T47D (cell line): ENCODE measurements at regions not wholly inside any gene's neighbourhood (a gene's known extent, or its start where the extent isn't known, plus 50 kb on each side); places are given as distances from the start of the nearest gene placed in this dataset.

ENCODE experiments used
- DNase-seq, 2 experiments: peaks; one replicate each; pipeline versions ENCODE4 v3.0.0 to v3.0.0-alpha.2; 2011 to 2012; ENCODE audit warnings: low read depth in 1 of 2, low spot score in 1 of 2
- JUND ChIP-seq: IDR thresholded peaks from 2 replicates; pipeline ENCODE4 v1.6.1; 2012; ENCODE audit warnings: low read depth
- in situ Hi-C: cut with HindIII; loops from 2 replicates; pipeline ENCODE4 v1.10.0; 2016; ENCODE audit warnings: low sequenced_read_pairs, low pct_unique_long_range_greater_than_20kb

DNA sequence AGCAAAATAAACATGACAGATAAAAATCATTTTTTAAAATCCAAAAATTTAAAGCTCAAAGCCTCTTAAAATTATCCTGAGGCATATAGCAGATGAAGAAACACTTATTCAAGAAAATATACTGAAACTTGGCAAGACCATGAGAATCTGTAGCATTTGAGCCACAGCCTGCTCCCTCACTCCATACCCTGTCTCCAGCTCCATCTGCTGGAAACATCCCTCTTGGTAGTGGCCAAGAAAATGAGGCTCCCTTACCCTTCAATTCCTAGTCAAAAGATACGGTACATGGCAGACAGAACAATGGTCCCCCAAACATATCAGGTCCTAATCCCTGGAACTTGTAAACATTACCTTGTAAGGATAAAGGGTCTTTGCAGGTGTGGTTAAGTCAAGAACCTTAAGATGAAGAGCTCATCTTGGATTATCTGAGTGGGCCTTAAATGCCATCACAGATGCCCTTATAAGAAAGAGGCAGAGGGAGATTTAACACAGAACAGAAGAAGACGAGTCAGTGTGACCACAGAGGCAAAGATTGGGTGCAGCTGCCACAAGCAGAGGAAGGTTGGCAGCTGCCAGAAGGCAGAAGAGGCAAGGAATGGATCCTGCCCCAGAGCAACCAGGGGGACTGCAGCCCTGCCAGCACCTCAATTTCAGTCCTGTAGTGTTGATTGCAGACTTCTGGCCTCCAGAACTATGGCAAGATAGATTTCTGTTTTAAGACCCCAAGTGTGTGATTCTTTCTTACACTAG lies 149.4 kb downstream of the ZNF248 start:
- in situ Hi-C loops: no loop called here
- DNase-seq: peak in 1 of 2 experiments; percentile 53
- TF ChIP-seq JUND: no peak

GRCh38 chr10:37704566-37704965 lies 152.8 kb downstream of the ZNF248 start:
- no peak for TF ChIP-seq JUND
- DNase-seq: no peak
- in situ Hi-C loops: no loop called here

DNA sequence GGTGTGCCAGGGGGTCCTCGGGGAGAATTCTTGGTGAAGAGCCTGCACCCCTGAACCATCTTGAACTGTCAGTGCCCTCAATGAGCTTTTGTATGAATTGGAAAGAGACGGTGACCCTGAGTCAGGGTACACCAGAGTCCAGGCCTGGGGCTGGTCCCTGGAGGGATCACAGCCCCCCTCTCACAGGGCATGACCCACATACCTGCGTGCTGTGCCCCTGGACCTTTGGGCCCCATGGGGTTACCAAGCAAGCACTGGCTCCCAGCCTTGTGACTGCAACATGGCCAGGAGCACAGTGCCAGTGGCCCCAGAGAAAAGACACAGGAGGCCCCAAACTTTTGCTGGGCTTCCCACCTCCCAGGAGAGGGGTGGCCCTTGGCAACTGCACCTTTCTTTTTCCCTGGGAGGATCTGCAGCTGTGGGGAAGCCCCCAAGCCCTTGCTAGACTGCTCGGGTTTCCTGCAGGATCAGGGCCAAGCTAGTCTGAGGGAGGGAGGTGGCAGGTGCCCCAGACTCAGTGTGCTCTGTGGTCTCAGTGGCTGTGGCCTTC lies 153.5 kb downstream of the ZNF248 start:
- in situ Hi-C loops: no loop called here
- no peak for DNase-seq
- TF ChIP-seq JUND: no peak

DNA sequence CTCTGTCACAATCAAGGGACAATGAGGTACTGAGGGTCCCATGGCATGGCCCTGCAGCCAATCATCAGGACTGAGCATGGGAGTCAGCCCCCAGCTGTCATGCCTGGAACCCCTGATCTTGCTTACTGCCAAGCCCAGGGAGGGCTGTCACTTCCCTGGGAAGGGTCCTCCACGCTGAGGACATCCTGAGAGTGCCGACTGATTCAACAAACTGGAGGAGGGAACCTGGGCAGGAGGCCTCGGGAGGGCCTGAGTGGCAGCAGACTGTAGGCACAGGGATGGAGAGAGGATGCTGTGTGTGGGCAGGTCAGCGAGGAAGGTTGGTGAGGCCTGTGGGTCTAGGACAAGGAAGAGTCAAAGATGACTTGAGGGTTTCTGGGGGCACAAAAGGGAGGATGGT lies 154.3 kb downstream of the ZNF248 start:
- no peak for DNase-seq
- in situ Hi-C loops: no loop called here
- TF ChIP-seq JUND: no peak

- DNase-seq: no peak
- no peak for TF ChIP-seq JUND
- in situ Hi-C loops: no loop called here
These were observed 155.5 kb downstream of the ZNF248 start for GRCh38 chr10:37701781-37702493.

DNA sequence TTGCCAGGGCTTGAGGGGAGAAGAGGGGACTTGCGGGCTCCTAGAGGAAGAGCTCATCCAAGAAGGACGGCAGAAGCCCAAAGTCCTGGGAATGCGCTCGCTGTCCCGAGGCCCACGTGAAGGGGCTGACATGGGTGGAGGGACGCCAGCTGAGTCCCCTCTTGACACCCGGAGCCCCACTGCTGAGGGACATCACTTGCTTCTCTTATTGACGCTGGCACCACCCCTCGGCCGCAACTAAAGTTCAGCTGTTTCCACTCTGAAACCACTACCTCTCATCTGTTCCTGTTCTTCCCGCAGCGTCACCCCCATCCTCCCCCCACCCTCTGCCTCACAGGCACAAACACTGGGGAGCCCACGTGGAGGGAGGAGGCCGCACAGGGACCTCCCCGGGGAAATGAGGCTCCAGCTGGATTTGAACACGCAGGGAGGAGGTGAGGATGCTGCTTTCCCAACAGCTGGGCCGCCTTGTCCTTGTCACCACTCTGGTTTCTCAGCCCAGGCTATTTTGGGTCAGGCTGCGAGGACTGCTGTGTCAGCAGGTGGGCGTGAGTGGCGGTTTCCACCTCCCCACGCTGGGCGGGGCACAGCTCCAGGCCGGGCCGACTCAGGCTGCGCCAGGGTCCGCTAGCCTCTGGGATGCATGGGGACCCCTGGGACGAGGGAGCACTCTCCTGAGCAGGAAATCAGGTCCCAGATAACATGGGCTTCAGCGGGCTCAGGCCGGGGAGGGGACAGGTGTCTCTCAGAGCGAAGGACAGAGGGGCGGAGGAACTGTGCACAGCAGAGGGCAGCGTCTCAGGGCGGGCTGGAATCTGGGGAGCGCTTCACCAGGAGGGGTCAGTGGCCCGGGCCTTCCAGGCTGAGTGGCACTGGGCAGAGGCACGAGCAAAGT lies 156.3 kb downstream of the ZNF248 start:
- in situ Hi-C loops: no loop called here
- DNase-seq: no peak

DNA sequence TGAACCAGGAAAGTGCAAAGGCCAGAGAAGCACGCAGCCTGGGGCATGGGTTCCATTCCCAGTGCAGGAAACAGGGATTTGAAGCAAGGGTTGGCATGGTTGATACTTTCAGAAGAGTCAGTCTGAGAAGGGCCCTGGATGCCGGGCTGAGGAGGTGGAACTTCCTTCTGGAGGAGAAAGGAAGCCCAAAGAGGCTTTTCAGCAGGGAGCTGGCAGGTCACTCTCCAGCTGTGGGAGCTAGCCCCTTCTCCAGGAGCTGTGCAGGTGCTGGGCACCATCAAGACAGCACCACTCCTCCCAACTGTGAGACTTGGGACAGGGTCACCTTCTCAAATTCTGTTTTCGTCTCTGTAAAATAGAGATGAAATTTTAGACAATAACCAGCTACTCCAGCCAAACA lies 169.8 kb downstream of the ZNF248 start:
- no peak for TF ChIP-seq JUND

More for the DNA sequence above, 156.3 kb downstream of the ZNF248 start:
- TF ChIP-seq JUND: no peak

DNA sequence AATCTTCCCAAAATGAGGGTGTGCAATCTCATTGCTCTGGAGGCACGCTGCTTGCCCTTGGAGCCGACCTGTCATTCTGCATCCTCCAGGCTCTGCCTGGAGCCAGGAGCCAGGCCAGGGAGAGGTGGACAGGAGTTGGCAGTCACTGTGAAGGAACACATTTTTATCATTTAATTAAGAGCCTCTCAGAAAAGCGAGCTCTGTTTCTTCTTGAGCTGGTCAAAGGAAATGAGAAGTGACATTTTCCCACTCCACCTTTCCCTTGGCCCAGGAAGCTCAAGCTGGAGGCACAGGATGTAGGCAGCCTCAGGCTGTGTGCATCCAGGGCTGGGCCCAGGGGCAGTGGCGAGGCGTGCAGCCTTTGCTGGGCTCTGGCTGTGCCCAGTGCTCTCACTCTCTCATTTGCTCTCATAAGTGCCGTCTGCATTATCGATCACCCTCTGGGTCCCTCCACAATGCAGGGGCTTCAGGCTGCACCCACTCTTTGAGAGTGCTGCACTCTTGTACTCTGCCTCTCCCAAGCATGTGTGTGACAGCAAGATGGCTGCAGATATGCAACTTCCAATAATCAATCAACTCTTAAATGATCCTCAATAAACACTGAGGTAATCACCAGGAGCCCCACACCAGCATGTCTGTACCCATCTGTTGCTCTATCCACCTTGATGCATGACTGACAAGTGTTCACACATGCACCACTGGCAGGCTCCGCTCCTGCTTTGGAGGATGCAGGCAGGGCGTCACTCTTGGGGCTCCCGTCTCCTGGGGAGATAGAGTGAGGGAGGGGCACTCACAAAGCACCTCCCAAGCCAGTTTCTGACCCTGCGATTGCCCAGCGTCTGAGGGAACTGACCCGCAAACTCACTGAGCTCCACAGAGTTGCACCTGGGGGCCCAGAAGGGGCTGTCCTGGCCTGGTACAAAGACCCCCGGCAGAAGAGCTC lies 171.4 kb downstream of the ZNF248 start:
- in situ Hi-C loops: no loop called here
- DNase-seq: no peak
- TF ChIP-seq JUND: no peak

More for the DNA sequence above, 169.8 kb downstream of the ZNF248 start:
- no peak for DNase-seq
- in situ Hi-C loops: no loop called here

GRCh38 chr10:37684765-37685164 lies 172.6 kb downstream of the ZNF248 start:
- no peak for TF ChIP-seq JUND
- in situ Hi-C loops: no loop called here
- no peak for DNase-seq

- DNase-seq: no peak
- TF ChIP-seq JUND: no peak
- in situ Hi-C loops: no loop called here
These were observed 174.8 kb downstream of the ZNF248 start for GRCh38 chr10:37682617-37683016.

GRCh38 chr10:37681617-37681999 lies 175.8 kb downstream of the ZNF248 start:
- no peak for DNase-seq
- no peak for TF ChIP-seq JUND
- in situ Hi-C loops: no loop called here
